SK-N-MC (cell line): ENCODE measurements at regions not wholly inside any gene's neighbourhood (a gene's known extent, or its start where the extent isn't known, plus 50 kb on each side); places are given as distances from the start of the nearest gene placed in this dataset.
"Not testable (repeated sequence)": the region's sequence is repeated elsewhere in the genome, so short reads cannot be mapped to it uniquely, and the experiment has no call there.

Experiments
- DNase-seq: peaks from one replicate; pipeline ENCODE4 v3.0.0-alpha.2; 2011; ENCODE audit warnings: low read depth, low spot score
- H3K27ac ChIP-seq: fragments of 200-600 bp; sonication (generic); 2 replicates; pipeline ENCODE4 v1.5.1; 2016; ENCODE audit warnings: mixed run types
- H3K36me3 ChIP-seq: fragments of 200-600 bp; sonication (generic); 2 replicates; pipeline ENCODE4 v1.6.1; 2017; ENCODE audit warnings: antibody characterized with exemption, low read length, mixed read lengths; ENCODE audit not compliant: insufficient read depth
- H3K4me3 ChIP-seq: fragments of 200-600 bp; sonication (generic); 2 replicates; pipeline ENCODE4 v1.5.1; 2016
- H3K9ac ChIP-seq: fragments of 200-600 bp; sonication (generic); 2 replicates; pipeline ENCODE4 v1.8.0; 2017; ENCODE audit warnings: mixed run types, mixed read lengths; ENCODE audit not compliant: insufficient read length
- H3K9me3 ChIP-seq: fragments of 200-600 bp; sonication (generic); 2 replicates; pipeline ENCODE4 v1.6.1; 2017; ENCODE audit warnings: low read depth, mild to moderate bottlenecking, antibody characterized with exemption, low read length, moderate library complexity, mixed read lengths
- EZH2 ChIP-seq: fragments of 200-600 bp; sonication (generic); IDR thresholded peaks from one replicate; pipeline ENCODE4 v1.6.1; 2017; ENCODE audit warnings: antibody characterized with exemption
- FOXP2 ChIP-seq: optimal IDR thresholded peaks from 2 replicates; pipeline ENCODE3; 2011; ENCODE audit warnings: mild to moderate bottlenecking, moderate library complexity; ENCODE audit not compliant: insufficient read depth; ENCODE audit errors: extremely low read length, control extremely low read depth
- POLR2AphosphoS5 ChIP-seq: IDR thresholded peaks from 2 replicates; pipeline ENCODE4 v1.6.1; 2012; ENCODE audit warnings: mild to moderate bottlenecking, low read depth, low read length, borderline replicate concordance

DNA sequence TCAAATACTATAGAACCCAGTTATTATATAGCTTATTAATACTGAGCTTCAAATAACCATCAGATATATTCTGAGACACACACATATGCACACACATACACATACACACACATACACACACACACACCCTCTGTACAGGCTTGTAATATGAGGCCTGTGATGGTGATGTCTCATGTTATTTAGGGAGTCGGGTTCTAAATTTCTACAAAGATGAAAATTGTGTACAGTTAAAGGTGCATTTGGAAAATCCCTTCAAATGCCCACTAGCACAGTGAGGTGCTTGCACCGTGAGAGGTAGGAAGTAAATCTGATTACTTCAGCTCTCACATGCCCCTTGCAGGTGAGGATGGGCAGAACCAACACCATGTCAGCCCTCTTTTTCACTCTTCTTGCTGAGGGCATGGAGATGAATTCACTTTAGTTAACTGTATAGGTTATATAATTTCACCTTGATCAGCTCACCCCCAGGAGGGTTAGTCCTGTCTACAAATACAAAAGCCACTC lies 294.5 kb upstream of the PROK2 start:
- no peak overlapping the region for H3K9ac ChIP-seq
- TF ChIP-seq FOXP2 (no peak), EZH2 (no peak), POLR2AphosphoS5 (no peak)
- H3K27ac ChIP-seq: no peak overlapping the region
- no peak for DNase-seq
- no peak overlapping the region for H3K4me3 ChIP-seq
- H3K36me3 ChIP-seq: no peaks in the 10 kb centered on the region
- no peaks in the 10 kb centered on the region for H3K9me3 ChIP-seq

DNA sequence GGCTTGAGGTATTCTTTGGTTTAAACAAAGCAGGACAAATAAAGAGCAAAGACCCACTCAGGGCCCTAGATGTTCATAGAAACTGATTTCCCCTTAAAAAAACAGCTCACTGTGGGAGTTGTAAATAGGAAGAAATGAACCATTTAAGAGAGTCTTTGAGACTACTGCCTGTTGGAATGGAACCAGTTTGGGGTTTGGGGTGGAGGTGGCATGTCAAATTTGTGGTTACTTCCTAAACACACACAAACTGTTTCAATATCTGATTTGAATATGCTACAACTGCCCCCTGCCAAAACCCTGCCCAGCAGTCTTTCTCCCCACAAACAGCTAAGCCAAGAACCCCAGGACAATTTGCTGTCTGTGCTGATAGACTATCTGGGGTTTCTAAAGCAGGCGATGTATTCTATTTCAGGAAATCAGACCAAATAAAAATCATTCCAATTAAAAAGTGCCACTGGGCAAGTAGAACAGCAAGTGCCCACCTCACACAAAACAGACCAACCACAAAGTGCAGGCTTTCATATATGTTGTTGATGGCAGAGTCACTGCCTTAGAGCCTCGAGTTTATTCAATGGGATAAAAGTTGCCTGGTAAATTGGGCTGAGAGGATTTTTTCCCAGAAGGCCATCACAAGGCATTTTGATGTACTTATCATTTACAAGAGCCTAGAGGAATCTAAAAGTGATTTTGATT lies 293.9 kb upstream of the PROK2 start:
- Histone ChIP-seq H3K27ac (no peak overlapping the region), H3K9ac (no peak overlapping the region), H3K36me3 (no peaks in the 10 kb centered on the region), H3K9me3 (no peaks in the 10 kb centered on the region), H3K4me3 (no peak overlapping the region)
- TF ChIP-seq POLR2AphosphoS5 (no peak), FOXP2 (no peak), EZH2 (no peak)
- no peak for DNase-seq

DNA sequence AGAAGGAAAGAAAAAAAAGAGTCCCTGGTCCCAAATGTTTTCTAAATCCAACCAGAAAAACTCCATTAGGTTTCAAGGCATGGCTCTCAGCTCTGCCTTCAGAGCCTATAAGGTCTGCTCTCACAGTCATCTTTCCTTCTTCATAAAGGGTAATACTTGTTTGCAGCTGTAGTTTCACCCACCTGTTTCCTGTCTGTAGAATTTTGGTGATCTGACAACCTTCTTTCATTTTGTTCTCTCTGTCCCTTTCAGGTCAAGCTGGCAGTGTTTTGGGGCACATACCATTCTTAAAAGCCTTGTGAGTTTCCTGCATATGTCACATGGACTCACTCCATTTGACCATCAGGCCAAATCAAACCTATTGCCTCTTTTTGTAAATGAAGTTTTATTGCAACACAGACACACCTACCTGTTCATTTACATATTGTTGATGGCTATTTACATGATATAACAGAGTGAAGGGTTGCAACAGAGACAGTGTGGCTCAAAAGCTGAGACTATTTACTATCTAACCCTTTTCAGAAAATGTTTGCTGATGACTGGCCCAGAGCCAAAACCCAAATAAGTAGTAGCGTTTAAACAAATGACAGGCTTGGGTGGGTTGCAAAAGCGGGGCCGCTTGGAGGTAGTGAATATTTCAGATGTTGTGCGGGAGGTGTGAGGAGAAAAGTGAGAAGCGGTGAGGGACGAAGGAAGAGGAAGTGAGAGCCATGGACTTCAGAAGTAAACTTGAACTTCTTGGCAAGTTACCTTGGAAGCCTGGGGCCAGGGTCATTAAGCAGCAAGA lies 292.7 kb upstream of the PROK2 start:
- no peak overlapping the region for H3K27ac ChIP-seq
- TF ChIP-seq POLR2AphosphoS5 (no peak), FOXP2 (no peak), EZH2 (no peak)
- no peak for DNase-seq
- H3K36me3 ChIP-seq: no peaks in the 10 kb centered on the region
- no peak overlapping the region for H3K9ac ChIP-seq
- H3K4me3 ChIP-seq: no peak overlapping the region
- no peaks in the 10 kb centered on the region for H3K9me3 ChIP-seq

DNA sequence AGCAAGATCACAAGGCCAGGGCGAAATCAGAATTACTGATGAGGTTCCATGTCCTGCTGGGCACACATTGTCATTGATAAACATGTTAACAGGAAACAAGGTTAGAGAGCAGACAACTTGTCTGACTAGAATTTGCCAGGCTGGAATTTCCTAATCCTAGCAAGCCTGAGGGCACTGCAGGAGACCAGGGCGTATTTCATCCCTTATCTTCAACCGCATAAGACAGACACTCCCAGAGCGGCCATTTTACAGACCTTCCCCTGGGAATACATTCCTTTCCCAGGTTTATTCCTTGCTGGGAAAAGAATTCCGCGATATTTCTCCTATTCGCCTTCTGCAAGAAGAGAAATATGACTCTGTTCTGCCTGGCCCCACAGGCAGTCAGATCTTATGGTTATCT lies 290.9 kb upstream of the PROK2 start:
- H3K9ac ChIP-seq, H3K9me3 ChIP-seq, H3K27ac ChIP-seq, DNase-seq, H3K36me3 ChIP-seq, H3K4me3 ChIP-seq: not testable (repeated sequence)

DNA sequence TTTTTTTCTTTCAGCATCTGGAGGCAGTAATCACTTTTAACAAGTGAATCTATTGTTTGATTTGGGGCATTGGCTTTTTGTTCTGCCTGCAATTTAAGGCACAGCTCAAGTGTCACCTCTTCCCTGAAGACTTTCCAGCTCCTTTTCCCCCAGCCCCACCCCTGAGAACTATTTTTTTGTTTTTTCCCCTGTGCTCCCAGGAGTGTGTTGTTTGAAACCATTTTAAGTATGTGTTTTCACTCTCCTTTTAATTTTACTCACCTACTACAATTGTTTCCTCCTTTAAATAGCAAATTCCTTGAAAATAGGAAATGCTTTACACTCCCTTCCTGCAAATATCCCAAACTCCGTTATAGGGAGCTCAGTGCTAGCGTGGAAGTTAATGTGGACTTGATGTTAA lies 286.7 kb upstream of the PROK2 start:
- Histone ChIP-seq H3K36me3 (no peaks in the 10 kb centered on the region), H3K9ac (no peak overlapping the region), H3K4me3 (no peak overlapping the region), H3K27ac (no peak overlapping the region), H3K9me3 (no peaks in the 10 kb centered on the region)
- TF ChIP-seq POLR2AphosphoS5 (no peak), EZH2 (no peak), FOXP2 (no peak)
- no peak for DNase-seq

DNA sequence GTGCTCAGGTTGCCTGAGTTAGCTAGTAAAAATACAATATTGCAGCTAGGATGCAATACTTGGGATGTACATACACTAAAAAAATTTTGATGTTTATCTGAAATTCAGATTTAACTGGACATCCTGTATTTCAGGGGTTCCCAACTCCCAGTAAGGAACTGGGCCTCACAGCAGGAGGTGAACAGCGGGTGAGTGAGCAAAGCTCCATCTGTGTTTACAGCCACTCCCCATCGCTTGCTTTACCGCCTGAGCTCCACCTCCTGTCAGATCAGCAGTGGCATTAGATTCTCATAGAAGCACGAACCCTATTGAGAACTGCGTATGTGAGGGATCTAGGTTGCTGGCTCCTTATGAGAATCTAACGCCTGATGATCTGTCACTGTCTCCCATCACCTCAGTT lies 285.1 kb upstream of the PROK2 start:
- no peaks in the 10 kb centered on the region for H3K36me3 ChIP-seq
- no peaks in the 10 kb centered on the region for H3K9me3 ChIP-seq
- H3K9ac ChIP-seq: no peak overlapping the region
- no peak overlapping the region for H3K4me3 ChIP-seq
- H3K27ac ChIP-seq: no peak overlapping the region
- no peak for DNase-seq
- TF ChIP-seq POLR2AphosphoS5 (no peak), FOXP2 (no peak), EZH2 (no peak)

DNA sequence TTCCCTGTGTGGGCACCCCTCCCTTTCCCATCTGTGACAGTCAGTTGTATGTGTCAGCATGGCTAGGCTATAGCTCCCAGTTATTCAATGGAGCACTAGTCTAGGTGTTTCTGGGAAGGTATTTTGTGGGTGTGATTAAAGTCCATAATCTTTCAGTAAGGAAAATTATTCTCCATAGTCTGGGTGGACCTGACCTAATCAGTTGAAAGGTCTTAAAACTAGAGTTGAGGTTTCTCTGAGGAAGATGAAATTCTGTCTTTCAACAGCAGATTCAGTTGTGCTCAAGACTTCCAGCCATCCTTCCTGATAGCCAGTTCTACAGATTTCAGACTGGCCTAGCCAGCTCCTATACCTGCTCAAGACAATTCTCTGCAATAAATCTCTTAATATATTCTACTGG lies 284.6 kb upstream of the PROK2 start:
- H3K36me3 ChIP-seq: no peaks in the 10 kb centered on the region
- no peak for TF ChIP-seq FOXP2
- TF ChIP-seq EZH2: no peak
- no peak for TF ChIP-seq POLR2AphosphoS5
- no peaks in the 10 kb centered on the region for H3K9me3 ChIP-seq
- H3K27ac ChIP-seq: no peak overlapping the region
- DNase-seq: no peak
- H3K4me3 ChIP-seq: no peak overlapping the region
- H3K9ac ChIP-seq: no peak overlapping the region

DNA sequence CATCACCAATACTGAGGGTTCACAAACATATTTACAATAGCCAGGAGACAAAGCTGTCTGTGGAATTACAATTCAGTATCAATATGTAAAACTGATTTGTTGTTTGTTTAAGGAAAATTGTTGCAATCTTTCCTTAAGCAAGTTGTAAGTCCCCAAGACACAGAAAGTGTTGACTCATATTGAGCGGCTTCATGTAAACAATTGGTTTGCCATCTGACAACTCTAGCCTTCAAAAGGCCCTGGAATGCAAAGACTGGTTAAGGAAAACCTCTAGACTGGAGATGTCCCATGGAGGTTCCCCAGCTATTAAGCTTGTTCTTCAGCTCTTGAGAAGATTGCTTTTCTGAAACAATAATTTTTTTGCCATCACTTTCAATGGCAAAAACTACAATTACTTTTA lies 283.7 kb upstream of the PROK2 start:
- Histone ChIP-seq H3K27ac (no peak overlapping the region), H3K9me3 (no peaks in the 10 kb centered on the region), H3K9ac (no peak overlapping the region), H3K4me3 (no peak overlapping the region), H3K36me3 (no peaks in the 10 kb centered on the region)
- DNase-seq: no peak
- TF ChIP-seq FOXP2: no peak
- TF ChIP-seq POLR2AphosphoS5: no peak
- no peak for TF ChIP-seq EZH2

DNA sequence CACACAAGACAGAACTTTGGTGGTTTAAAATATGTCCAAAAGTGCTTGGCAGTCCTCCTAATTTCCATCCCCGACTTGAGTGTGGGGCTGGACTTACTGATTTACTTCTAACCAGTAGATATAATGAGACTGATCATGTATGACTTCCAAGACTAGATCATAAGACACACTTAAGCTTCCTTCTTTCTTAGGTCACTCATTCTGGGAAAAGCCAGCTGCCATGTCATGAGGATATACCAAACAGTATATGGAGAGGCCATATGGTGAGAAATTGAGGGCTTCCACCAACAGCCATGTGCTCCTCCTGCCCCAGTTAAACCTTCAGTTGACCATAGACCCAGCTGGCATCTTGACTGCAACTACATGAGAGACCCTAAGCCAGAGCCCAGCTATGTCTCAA lies 282.8 kb upstream of the PROK2 start:
- no peak overlapping the region for H3K27ac ChIP-seq
- H3K9me3 ChIP-seq: no peaks in the 10 kb centered on the region
- TF ChIP-seq FOXP2 (no peak), EZH2 (no peak), POLR2AphosphoS5 (no peak)
- DNase-seq: no peak
- H3K4me3 ChIP-seq: no peak overlapping the region
- no peaks in the 10 kb centered on the region for H3K36me3 ChIP-seq
- no peak overlapping the region for H3K9ac ChIP-seq
